ENCODE measurements at regions not wholly inside any gene's neighbourhood (a gene's known extent, or its start where the extent isn't known, plus 50 kb on each side); places are given as distances from the start of the nearest gene placed in this dataset.

DNA sequence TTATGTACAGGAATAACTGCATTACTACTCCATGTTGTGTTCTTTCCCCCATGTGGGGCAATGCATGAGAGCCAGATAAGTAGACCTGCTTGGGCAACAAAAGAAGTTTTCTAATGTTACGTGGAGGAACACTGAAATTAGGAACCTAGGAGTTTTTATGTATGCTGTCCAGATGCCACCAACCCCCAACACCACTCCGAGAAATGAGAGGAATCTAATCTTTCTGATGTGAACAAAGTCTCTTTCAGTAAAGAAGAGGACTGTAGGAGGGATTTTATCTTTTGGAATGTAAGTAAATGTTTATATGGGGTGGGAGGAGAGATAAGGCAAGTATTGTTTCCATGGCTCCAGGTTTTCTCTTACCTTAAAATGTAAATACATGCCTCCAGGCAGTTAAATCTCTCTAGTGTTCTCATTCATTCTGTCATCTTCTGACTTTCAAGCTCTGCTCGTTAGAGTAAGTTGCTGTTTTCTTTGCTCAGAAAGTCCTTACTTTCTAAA is 820.6 kb downstream of the PCDH17 start:
- no peak for TF ChIP-seq EP300 (IDR thresholded peaks at IDR 0.05)
- TF ChIP-seq POLR2A (IDR thresholded peaks at IDR 0.05): no peak

Measured in gastroesophageal sphincter (tissue), 2 donors.